ENCODE measurements at regions not wholly inside any gene's neighbourhood (a gene's known extent, or its start where the extent isn't known, plus 50 kb on each side); places are given as distances from the start of the nearest gene placed in this dataset.
A peak's percentile ranks its signal among the peaks of the same experiment; 100 is the strongest.

- Histone ChIP-seq H3K27me3 (ENCODE audit: control insufficient read depth in 5 of 5, insufficient read depth in 4 of 5, low read length in 5 of 5) (peaks cover 0 to 2% (median 0%) of the 10 kb centered on the region in 5 donors), H3K4me3 (ENCODE audit: low read depth in 1 of 5, low read length in 5 of 5) (no peak overlapping the region), H3K9ac (ENCODE audit: low read length in 5 of 5) (no peak overlapping the region), H3K4me1 (ENCODE audit: control insufficient read depth in 5 of 5, insufficient read depth in 5 of 5, low read length in 5 of 5) (peaks cover 0 to 6% (median 0%) of the 10 kb centered on the region in 5 donors), H3K9me3 (ENCODE audit: control insufficient read depth in 5 of 5, low read length in 5 of 5) (peaks cover 5 to 15% (median 10%) of the 10 kb centered on the region in 5 donors), H3K36me3 (ENCODE audit: control insufficient read depth in 5 of 5, insufficient read depth in 5 of 5, low read length in 5 of 5) (no peaks in the 10 kb centered on the region), H3K27ac (ENCODE audit: low read depth, low read length) (no peak overlapping the region)
Measured at GRCh38 chr3:150072576-150072975, 101.9 kb upstream of the PFN2 start.

- no peak overlapping the region for H3K27ac ChIP-seq (ENCODE audit: low read depth, low read length)
- no peaks in the 10 kb centered on the region for H3K9me3 ChIP-seq (ENCODE audit: control insufficient read depth in 5 of 5, low read length in 5 of 5)
- no peaks in the 10 kb centered on the region for H3K4me1 ChIP-seq (ENCODE audit: control insufficient read depth in 5 of 5, insufficient read depth in 5 of 5, low read length in 5 of 5)
- H3K27me3 ChIP-seq (ENCODE audit: control insufficient read depth in 5 of 5, insufficient read depth in 4 of 5, low read length in 5 of 5) = peaks cover 0 to 7% (median 0%) of the 10 kb centered on the region in 5 donors
- no peak overlapping the region for H3K4me3 ChIP-seq (ENCODE audit: low read depth in 1 of 5, low read length in 5 of 5)
- no peaks in the 10 kb centered on the region for H3K36me3 ChIP-seq (ENCODE audit: control insufficient read depth in 5 of 5, insufficient read depth in 5 of 5, low read length in 5 of 5)
- no peak overlapping the region for H3K9ac ChIP-seq (ENCODE audit: low read length in 5 of 5)
Measured at GRCh38 chr3:150070271-150070670, 99.6 kb upstream of the PFN2 start.

GRCh38 chr3:150069633-150070032, 98.9 kb upstream of the PFN2 start:
- Histone ChIP-seq H3K27me3 (ENCODE audit: control insufficient read depth in 5 of 5, insufficient read depth in 4 of 5, low read length in 5 of 5) (peaks cover 0 to 7% (median 0%) of the 10 kb centered on the region in 5 donors), H3K4me3 (ENCODE audit: low read depth in 1 of 5, low read length in 5 of 5) (no peak overlapping the region), H3K4me1 (ENCODE audit: control insufficient read depth in 5 of 5, insufficient read depth in 5 of 5, low read length in 5 of 5) (no peaks in the 10 kb centered on the region), H3K27ac (ENCODE audit: low read depth, low read length) (no peak overlapping the region), H3K9ac (ENCODE audit: low read length in 5 of 5) (no peak overlapping the region), H3K9me3 (ENCODE audit: control insufficient read depth in 5 of 5, low read length in 5 of 5) (no peaks in the 10 kb centered on the region), H3K36me3 (ENCODE audit: control insufficient read depth in 5 of 5, insufficient read depth in 5 of 5, low read length in 5 of 5) (no peaks in the 10 kb centered on the region)

- Histone ChIP-seq H3K36me3 (ENCODE audit: control insufficient read depth in 5 of 5, insufficient read depth in 5 of 5, low read length in 5 of 5) (no peaks in the 10 kb centered on the region), H3K9ac (ENCODE audit: low read length in 5 of 5) (no peak overlapping the region), H3K4me1 (ENCODE audit: control insufficient read depth in 5 of 5, insufficient read depth in 5 of 5, low read length in 5 of 5) (no peaks in the 10 kb centered on the region)
Measured at GRCh38 chr3:150069154-150069527, 98.4 kb upstream of the PFN2 start.

DNA sequence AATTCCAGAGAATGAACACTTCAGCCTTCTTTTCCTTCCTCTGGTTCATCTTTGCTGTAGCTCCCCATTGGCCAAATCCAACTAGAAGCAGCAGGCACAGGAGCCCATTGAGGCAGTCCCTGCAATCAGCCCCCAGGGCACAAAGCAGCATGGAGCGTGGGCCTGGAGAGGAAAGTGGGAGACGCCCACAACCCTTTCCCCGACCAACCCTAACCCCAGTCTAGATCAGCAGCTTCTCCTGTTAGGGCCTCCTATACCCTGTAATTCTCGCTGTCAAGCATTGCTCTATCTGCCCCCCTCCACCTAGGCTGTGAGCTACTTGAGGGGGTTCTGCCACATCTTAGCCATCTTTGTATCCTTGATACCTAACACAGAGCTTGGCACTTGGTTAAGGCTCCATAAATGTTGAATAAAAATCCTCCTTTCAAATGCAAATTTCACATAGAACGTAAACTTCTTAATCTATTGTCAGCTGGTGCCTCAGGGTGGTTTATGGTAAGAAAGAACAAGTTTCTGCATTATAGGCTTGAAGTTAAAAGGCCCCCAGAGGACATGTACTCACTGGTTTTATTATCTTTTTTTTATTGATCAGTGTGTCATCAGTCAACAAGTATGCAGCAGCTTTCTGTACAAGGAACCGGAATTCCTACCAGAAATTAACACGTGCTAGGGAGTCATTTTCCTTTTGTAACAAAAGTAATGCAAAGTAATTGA, 97.9 kb upstream of the PFN2 start:
- H3K9me3 ChIP-seq (ENCODE audit: control insufficient read depth in 5 of 5, low read length in 5 of 5) = no peaks in the 10 kb centered on the region
- peaks cover 0 to 7% (median 0%) of the 10 kb centered on the region in 5 donors for H3K27me3 ChIP-seq (ENCODE audit: control insufficient read depth in 5 of 5, insufficient read depth in 4 of 5, low read length in 5 of 5)
- H3K4me1 ChIP-seq (ENCODE audit: control insufficient read depth in 5 of 5, insufficient read depth in 5 of 5, low read length in 5 of 5) = no peaks in the 10 kb centered on the region
- H3K36me3 ChIP-seq (ENCODE audit: control insufficient read depth in 5 of 5, insufficient read depth in 5 of 5, low read length in 5 of 5) = no peaks in the 10 kb centered on the region
- no peak overlapping the region for H3K27ac ChIP-seq (ENCODE audit: low read depth, low read length)
- no peak overlapping the region for H3K4me3 ChIP-seq (ENCODE audit: low read depth in 1 of 5, low read length in 5 of 5)
- H3K9ac ChIP-seq (ENCODE audit: low read length in 5 of 5) = no peak overlapping the region

More at GRCh38 chr3:150069154-150069527, 98.4 kb upstream of the PFN2 start:
- Histone ChIP-seq H3K27ac (ENCODE audit: low read depth, low read length) (no peak overlapping the region), H3K9me3 (ENCODE audit: control insufficient read depth in 5 of 5, low read length in 5 of 5) (no peaks in the 10 kb centered on the region), H3K4me3 (ENCODE audit: low read depth in 1 of 5, low read length in 5 of 5) (no peak overlapping the region), H3K27me3 (ENCODE audit: control insufficient read depth in 5 of 5, insufficient read depth in 4 of 5, low read length in 5 of 5) (peaks cover 0 to 7% (median 0%) of the 10 kb centered on the region in 5 donors)

GRCh38 chr3:150067561-150067960, 96.9 kb upstream of the PFN2 start:
- H3K9me3 ChIP-seq (ENCODE audit: control insufficient read depth in 5 of 5, low read length in 5 of 5) = no peaks in the 10 kb centered on the region

DNA sequence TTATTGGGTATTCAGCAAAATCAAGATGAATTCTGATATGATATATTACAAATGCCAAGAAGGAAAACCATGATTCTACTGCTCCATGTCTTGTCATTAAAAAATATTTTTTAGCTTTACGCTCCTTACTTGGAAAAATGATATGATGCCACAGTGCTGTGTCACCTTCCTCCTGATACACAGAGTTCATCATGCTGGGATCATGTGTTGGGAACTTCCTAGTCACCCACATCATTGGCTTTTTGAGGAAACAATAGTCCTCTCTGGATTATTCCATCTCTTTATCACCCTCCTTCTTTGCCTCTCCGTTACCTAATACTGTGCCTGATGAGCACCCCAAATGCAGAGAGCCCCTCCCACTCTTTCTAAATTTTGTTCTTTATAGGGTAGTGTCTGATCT, 94.3 kb upstream of the PFN2 start:
- Histone ChIP-seq H3K27ac (ENCODE audit: low read depth, low read length) (no peak overlapping the region), H3K4me1 (ENCODE audit: control insufficient read depth in 5 of 5, insufficient read depth in 5 of 5, low read length in 5 of 5) (peaks cover 0 to 18% (median 8%) of the 10 kb centered on the region in 5 donors)

More at GRCh38 chr3:150067561-150067960, 96.9 kb upstream of the PFN2 start:
- Histone ChIP-seq H3K27ac (ENCODE audit: low read depth, low read length) (no peak overlapping the region), H3K4me3 (ENCODE audit: low read depth in 1 of 5, low read length in 5 of 5) (no peak overlapping the region), H3K36me3 (ENCODE audit: control insufficient read depth in 5 of 5, insufficient read depth in 5 of 5, low read length in 5 of 5) (no peaks in the 10 kb centered on the region), H3K9ac (ENCODE audit: low read length in 5 of 5) (no peak overlapping the region), H3K4me1 (ENCODE audit: control insufficient read depth in 5 of 5, insufficient read depth in 5 of 5, low read length in 5 of 5) (peaks cover 0 to 4% (median 0%) of the 10 kb centered on the region in 5 donors), H3K27me3 (ENCODE audit: control insufficient read depth in 5 of 5, insufficient read depth in 4 of 5, low read length in 5 of 5) (peaks cover 0 to 7% (median 0%) of the 10 kb centered on the region in 5 donors)

DNA sequence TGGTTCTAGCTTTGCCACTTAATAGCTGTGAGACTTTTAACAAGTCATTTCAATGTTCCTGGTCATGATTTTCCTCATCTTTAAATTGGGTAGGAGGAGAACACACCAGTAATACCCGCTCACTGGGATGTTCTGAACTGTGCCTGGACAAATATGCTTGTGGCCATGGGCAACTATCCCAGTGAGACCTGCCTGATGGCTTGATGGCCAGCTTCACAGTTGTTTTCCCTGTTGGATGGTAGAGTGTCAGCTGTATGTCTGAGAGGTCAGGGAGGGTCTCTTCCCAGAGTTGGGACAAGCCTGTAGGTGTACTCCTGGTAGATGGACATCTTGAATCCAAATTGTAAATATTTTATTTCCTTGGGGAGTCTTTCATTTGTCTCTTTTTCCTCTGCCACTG, 92.5 kb upstream of the PFN2 start:
- H3K4me1 ChIP-seq (ENCODE audit: control insufficient read depth in 5 of 5, insufficient read depth in 5 of 5, low read length in 5 of 5) = peaks cover 0 to 18% (median 8%) of the 10 kb centered on the region in 5 donors

More for the DNA sequence above, 94.3 kb upstream of the PFN2 start:
- Histone ChIP-seq H3K9me3 (ENCODE audit: control insufficient read depth in 5 of 5, low read length in 5 of 5) (no peaks in the 10 kb centered on the region), H3K36me3 (ENCODE audit: control insufficient read depth in 5 of 5, insufficient read depth in 5 of 5, low read length in 5 of 5) (no peaks in the 10 kb centered on the region), H3K27me3 (ENCODE audit: control insufficient read depth in 5 of 5, insufficient read depth in 4 of 5, low read length in 5 of 5) (peaks cover 0 to 7% (median 0%) of the 10 kb centered on the region in 5 donors), H3K9ac (ENCODE audit: low read length in 5 of 5) (no peak overlapping the region), H3K4me3 (ENCODE audit: low read depth in 1 of 5, low read length in 5 of 5) (no peak overlapping the region)

DNA sequence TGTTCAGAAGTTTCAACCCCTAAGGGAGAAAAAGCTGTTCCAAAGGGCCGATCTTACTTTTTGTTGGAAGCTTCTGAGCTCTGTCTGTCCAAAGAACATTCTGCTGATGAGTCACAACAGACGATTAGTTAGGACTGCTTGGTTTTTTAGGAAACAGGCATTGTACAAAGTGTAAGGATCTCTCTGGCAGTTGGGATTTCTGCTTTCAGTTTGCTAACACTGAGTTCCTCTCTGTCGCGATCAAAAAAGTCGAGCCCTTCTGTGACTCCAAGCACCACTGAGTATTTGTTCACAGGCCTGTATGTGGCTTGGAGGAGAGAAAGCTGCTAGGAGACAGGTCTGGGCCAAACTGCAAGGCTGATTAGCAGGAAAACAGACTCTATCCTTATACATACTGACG, 91.8 kb upstream of the PFN2 start:
- Histone ChIP-seq H3K27me3 (ENCODE audit: control insufficient read depth in 5 of 5, insufficient read depth in 4 of 5, low read length in 5 of 5) (peaks cover 0 to 5% (median 0%) of the 10 kb centered on the region in 5 donors), H3K4me3 (ENCODE audit: low read depth in 1 of 5, low read length in 5 of 5) (peak overlapping the region; percentile 5 to 40 (median 22)), H3K27ac (ENCODE audit: low read depth, low read length) (no peak overlapping the region), H3K9me3 (ENCODE audit: control insufficient read depth in 5 of 5, low read length in 5 of 5) (no peaks in the 10 kb centered on the region), H3K4me1 (ENCODE audit: control insufficient read depth in 5 of 5, insufficient read depth in 5 of 5, low read length in 5 of 5) (peaks cover 0 to 18% (median 8%) of the 10 kb centered on the region in 5 donors), H3K9ac (ENCODE audit: low read length in 5 of 5) (peak overlapping the region in 3 of 5 donors; percentile 16 to 56 (median 44)), H3K36me3 (ENCODE audit: control insufficient read depth in 5 of 5, insufficient read depth in 5 of 5, low read length in 5 of 5) (no peaks in the 10 kb centered on the region)

More for the DNA sequence above, 92.5 kb upstream of the PFN2 start:
- no peak overlapping the region for H3K27ac ChIP-seq (ENCODE audit: low read depth, low read length)
- peaks cover 0 to 7% (median 0%) of the 10 kb centered on the region in 5 donors for H3K27me3 ChIP-seq (ENCODE audit: control insufficient read depth in 5 of 5, insufficient read depth in 4 of 5, low read length in 5 of 5)
- H3K9me3 ChIP-seq (ENCODE audit: control insufficient read depth in 5 of 5, low read length in 5 of 5) = no peaks in the 10 kb centered on the region
- no peaks in the 10 kb centered on the region for H3K36me3 ChIP-seq (ENCODE audit: control insufficient read depth in 5 of 5, insufficient read depth in 5 of 5, low read length in 5 of 5)
- no peak overlapping the region for H3K9ac ChIP-seq (ENCODE audit: low read length in 5 of 5)
- H3K4me3 ChIP-seq (ENCODE audit: low read depth in 1 of 5, low read length in 5 of 5) = no peak overlapping the region

DNA sequence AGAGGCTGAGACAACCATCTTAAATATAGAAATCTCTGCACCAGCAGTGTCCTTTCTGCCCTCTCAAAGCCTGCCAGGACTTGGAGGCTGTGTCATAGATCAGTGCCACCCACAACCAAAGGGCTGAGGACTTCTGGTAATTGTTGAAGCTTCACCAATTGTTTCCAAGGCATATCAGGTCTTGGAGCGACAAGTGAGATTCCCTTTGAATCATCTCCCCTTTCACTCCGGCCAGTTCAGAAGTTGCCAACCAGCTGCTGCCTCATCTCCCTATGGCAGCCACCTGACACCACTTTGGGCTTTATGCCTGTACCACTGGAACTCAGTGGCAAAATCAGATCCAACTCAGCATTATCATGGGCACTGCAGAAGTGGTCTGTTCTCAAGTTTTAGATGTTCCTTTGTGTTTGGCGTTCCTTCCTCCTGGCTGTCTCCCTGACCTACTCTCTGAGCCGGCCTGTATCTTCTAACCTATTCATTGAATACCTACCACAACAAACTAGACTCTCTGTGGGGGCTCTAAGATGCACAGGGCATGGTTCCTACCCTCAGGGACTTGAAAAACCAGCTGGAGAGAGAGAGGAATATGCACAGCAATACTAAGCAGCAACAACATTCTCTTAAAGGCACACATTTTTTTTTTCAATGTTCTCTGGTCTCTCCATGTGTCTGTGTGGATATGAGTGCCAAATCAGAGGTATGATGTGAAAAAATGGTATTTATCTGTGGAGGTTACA, 90.8 kb upstream of the PFN2 start:
- no peak overlapping the region for H3K4me3 ChIP-seq (ENCODE audit: low read depth in 1 of 5, low read length in 5 of 5)
- H3K36me3 ChIP-seq (ENCODE audit: control insufficient read depth in 5 of 5, insufficient read depth in 5 of 5, low read length in 5 of 5) = no peaks in the 10 kb centered on the region
- peaks cover 0 to 18% (median 8%) of the 10 kb centered on the region in 5 donors for H3K4me1 ChIP-seq (ENCODE audit: control insufficient read depth in 5 of 5, insufficient read depth in 5 of 5, low read length in 5 of 5)
- H3K27me3 ChIP-seq (ENCODE audit: control insufficient read depth in 5 of 5, insufficient read depth in 4 of 5, low read length in 5 of 5) = no peaks in the 10 kb centered on the region
- H3K9ac ChIP-seq (ENCODE audit: low read length in 5 of 5) = no peak overlapping the region
- H3K27ac ChIP-seq (ENCODE audit: low read depth, low read length) = no peak overlapping the region
- no peaks in the 10 kb centered on the region for H3K9me3 ChIP-seq (ENCODE audit: control insufficient read depth in 5 of 5, low read length in 5 of 5)

Data from subcutaneous abdominal adipose tissue (tissue), 5 donors.